ENCODE measurements at regions not wholly inside any gene's neighbourhood (a gene's known extent, or its start where the extent isn't known, plus 50 kb on each side); places are given as distances from the start of the nearest gene placed in this dataset.

DNA sequence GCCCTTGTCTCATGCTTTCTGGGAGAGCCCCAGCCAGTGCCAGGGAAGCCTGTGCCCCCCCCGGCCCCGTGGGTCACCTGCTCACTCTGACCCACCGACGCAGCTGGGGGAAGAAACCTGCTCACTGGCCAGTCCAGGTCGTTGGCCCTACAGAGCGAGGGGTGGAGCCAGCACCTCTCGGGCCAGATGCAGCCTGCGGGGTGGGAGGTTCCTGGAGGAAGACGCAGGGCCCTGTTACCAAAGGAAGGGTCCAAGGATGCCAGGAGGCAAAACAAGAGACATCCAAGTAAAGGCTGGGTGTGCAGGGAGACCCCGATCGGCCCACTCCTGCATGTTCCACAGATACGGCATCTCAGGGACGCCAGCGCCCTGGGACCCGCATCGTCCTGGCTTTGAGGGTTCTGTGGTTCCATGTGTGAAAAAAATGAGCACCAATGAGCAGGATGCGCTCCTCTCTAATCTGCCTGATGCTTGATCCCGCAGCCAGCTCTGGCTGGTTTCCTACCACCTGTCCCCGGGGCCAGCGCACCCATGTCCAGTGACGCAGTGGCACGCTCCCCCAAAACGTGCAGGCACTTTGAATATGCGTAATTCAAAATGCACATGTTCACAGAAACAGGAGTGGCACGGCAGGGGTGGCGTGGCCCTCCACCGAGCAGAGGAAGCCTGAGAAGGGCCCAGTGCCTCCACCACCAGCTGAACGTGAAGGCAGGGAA is 66.0 kb upstream of the GALNT9 start:
- TF ChIP-seq CTCF (conservative IDR thresholded peaks at IDR 0.05 in 1 of 2, IDR thresholded peaks at IDR 0.05 in 1 of 2; ENCODE audit: low read depth in 1 of 2, low read length in 2 of 2) (no peak), EZH2 (IDR thresholded peaks at IDR 0.05; ENCODE audit: low read length, missing control alignments) (no peak)

Measured in fibroblast of lung (primary cell).